Hindlimb muscle (tissue), 1 donor: ENCODE measurements at regions not wholly inside any gene's neighbourhood (a gene's known extent, or its start where the extent isn't known, plus 50 kb on each side); places are given as distances from the start of the nearest gene placed in this dataset.
A peak's percentile ranks its signal among the peaks of the same experiment; 100 is the strongest.
"Not testable (repeated sequence)": the region's sequence is repeated elsewhere in the genome, so short reads cannot be mapped to it uniquely, and the experiment has no call there.

Experiments
- DNase-seq: peaks from one replicate; pipeline ENCODE4 v3.0.0-alpha.2; 2013

- no peak for DNase-seq
Observed at GRCh38 chr19:28309070-28309469, 903.9 kb downstream of the UQCRFS1 start.

GRCh38 chr19:28307963-28308362 is 905.0 kb downstream of the UQCRFS1 start:
- DNase-seq: no peak

DNA sequence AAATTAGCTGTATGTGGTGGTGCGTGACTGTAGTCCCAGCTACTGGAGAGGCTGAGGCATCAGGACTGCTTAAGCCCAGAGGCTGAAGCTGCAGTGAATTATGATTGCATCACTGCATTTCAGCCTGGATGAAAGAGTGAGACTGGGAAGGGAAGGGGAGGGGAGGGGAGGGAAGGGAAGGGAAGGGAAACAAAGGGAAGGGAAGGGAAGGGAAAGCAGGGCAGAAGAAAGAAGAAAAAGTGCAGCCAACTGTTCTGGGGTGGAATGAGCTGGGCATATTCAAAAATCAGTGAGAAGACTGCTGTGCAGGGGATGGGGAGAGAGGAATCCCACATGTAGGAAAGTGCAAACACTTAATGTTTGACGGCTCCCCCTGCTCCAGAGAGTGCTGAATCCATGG is 905.5 kb downstream of the UQCRFS1 start:
- DNase-seq: no peak

GRCh38 chr19:28305513-28305912 is 907.4 kb downstream of the UQCRFS1 start:
- DNase-seq: no peak

- no peak for DNase-seq
Observed at GRCh38 chr19:28303502-28303901, 909.4 kb downstream of the UQCRFS1 start.

- no peak for DNase-seq
Observed at GRCh38 chr19:28301961-28302360, 911.0 kb downstream of the UQCRFS1 start.

DNA sequence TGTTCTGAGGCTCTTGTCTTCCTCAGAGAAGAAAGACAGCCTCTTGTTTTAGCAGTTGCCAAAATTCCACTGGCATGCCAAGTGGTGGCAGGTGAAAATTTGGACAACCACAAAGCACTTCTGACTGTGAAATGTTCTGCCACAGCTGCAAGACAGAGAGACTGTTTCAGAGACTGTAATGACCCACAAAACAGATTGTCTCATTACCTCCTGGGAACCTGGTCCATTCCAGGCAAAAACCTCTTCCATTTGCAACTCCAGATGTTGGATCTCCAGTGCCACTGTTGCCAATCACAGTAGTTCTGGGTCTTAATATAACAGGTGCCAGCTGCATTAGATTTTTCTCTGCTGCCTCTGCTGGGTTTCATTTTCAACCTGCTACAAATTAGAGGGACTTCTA is 911.5 kb downstream of the UQCRFS1 start:
- no peak for DNase-seq

- no peak for DNase-seq
Observed at GRCh38 chr19:28299649-28300048, 913.3 kb downstream of the UQCRFS1 start.

DNA sequence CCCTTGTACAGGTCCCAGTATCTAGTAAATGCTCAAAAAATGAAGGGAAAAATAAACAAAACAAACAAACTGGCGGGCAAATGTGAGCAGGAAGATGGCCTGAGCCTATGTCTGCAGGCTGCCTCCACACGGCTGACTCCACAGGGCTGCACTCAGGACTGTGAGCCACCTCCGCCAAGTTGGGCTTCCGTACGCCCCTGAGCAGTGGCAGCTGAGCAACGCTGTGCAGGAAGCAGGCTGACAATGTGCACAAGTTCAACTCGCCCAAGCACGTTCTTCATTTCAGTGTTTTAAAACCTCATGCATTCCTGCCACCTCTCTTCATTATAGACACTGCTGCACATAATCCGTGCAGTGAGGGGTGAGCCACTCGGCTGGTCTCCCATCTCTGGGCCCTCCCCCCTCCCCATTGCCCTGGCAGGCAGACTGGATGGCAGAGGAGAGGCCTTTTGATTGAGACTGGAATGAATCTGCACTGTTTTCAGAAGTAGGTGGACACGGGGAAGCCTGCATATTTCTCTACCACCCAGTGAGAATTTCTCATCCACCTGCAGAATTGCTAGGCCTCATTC is 915.3 kb downstream of the UQCRFS1 start:
- no peak for DNase-seq

GRCh38 chr19:28297036-28297435 is 915.9 kb downstream of the UQCRFS1 start:
- no peak for DNase-seq

DNA sequence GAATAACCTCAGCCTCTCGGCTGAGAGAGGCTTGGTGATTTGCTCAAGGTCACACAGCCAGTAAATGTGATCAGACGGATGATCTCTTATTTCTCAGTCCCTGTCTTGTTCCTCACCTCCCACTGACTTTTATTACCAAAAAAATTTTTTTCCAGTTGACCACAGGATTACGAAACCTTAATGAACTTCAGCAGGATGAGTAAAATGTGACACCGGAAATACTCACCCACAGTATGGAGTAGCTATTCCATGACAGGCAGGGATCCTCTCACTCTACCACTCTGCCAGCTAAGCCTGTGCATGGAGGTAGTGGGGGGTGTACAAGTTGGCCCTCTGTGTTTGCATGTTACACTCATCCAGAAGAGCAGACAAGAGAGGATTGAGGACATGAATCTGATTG is 916.4 kb downstream of the UQCRFS1 start:
- no peak for DNase-seq

GRCh38 chr19:28294975-28295374 is 918.0 kb downstream of the UQCRFS1 start:
- not testable (repeated sequence) for DNase-seq

DNA sequence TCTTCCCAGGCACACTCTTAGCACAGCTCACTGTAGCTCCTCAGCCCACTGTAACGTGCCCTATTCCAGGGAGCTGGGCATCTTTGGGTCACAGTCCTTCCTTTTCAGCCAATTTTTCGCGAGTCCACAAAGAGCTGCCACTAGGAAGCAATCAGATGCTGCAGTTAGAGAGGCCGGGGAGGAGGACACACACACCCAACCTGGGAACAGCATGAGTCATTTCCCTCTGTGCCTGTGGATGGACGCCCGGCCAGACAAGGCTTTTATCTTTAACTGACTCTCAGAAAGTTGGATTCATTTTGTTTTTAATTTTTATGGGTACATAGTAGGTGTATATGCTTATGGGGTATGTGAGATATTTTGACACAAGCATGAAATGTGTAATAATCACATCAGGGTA is 918.6 kb downstream of the UQCRFS1 start:
- no peak for DNase-seq

GRCh38 chr19:28293685-28294084 is 919.3 kb downstream of the UQCRFS1 start:
- DNase-seq: no peak

- no peak for DNase-seq
Observed at GRCh38 chr19:28292822-28293500, 920.0 kb downstream of the UQCRFS1 start.

DNA sequence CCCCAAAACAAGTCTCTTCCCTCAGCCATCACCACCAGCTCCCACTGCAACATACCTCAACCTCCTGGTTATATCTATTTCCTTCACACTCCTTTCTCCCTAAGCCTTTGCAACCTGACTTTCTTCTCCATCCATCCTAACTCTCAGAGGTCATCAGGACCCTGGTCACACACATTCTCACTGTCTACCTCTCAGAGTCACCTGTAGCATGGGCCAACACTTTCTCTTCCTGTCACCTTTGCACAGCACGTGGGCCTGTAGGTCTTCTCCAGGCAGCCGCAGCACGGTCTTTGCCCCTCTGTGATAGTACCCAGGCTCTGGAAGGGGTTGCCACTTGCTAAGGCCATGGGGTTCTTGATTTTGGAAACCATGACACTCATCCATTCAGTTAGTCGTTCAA is 921.1 kb downstream of the UQCRFS1 start:
- DNase-seq: no peak

GRCh38 chr19:28290963-28291657 is 921.8 kb downstream of the UQCRFS1 start:
- no peak for DNase-seq

- DNase-seq: peak; percentile 29
Observed at GRCh38 chr19:28289295-28290063, 923.5 kb downstream of the UQCRFS1 start.

- no peak for DNase-seq
Observed at GRCh38 chr19:28288572-28289264, 924.2 kb downstream of the UQCRFS1 start.

GRCh38 chr19:28285917-28286316 is 927.0 kb downstream of the UQCRFS1 start:
- no peak for DNase-seq

- no peak for DNase-seq
Observed at GRCh38 chr19:28285078-28285477, 927.9 kb downstream of the UQCRFS1 start.

GRCh38 chr19:28284389-28284788 is 928.6 kb downstream of the UQCRFS1 start:
- DNase-seq: no peak

DNA sequence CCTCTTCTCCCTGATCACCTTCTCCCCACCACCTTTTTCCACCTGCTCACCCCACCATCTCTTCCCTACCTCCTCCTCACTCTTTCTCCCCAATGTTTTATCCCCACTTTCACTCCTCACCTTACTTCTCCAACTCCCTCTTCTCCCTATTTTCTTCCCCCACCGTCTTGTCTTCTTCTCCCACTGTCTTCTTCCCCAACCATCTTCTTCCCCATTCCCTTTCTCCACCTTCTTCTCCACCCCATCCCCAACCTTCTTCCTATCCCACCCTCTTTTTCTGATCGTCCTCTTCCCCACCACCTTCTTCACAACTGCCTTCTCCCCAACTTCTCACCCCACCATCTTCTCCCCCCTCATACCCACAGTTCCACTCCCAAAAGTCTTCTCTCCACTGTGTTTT is 929.4 kb downstream of the UQCRFS1 start:
- DNase-seq: no peak
